ENCODE measurements at regions not wholly inside any gene's neighbourhood (a gene's known extent, or its start where the extent isn't known, plus 50 kb on each side); places are given as distances from the start of the nearest gene placed in this dataset.
A peak's percentile ranks its signal among the peaks of the same experiment; 100 is the strongest.

- TF ChIP-seq ATF7 (IDR thresholded peaks at IDR 0.05) (peak; percentile 75; the same call in 1 of the 2 replicates), CREB3 (tag; conservative IDR thresholded peaks at IDR 0.05; ENCODE audit: low read depth) (no peak), ETS2 (tag; IDR thresholded peaks at IDR 0.05; ENCODE audit: borderline replicate concordance, poor library complexity, severe bottlenecking) (no peak), JUND (IDR thresholded peaks at IDR 0.05; ENCODE audit: borderline replicate concordance, low read depth, low read length) (0 out of 2 replicates have a peak, but pooled peaks have one; percentile 46), JUND (tag; IDR thresholded peaks at IDR 0.05; ENCODE audit: borderline replicate concordance, low read depth, low read length) (peak; percentile 19; the same call in 1 of the 3 replicates), BCL6 (CRISPR knock-in tag; IDR thresholded peaks at IDR 0.05) (no peak), TCF15 (CRISPR knock-in tag; IDR thresholded peaks at IDR 0.05) (no peak), FOXJ3 (CRISPR knock-in tag; IDR thresholded peaks at IDR 0.05) (no peak), C11orf30 (IDR thresholded peaks at IDR 0.05; ENCODE audit: low read depth) (no peak), RAD21 (CRISPR knock-in tag; conservative IDR thresholded peaks at IDR 0.05 in 1 of 2, IDR thresholded peaks at IDR 0.05 in 1 of 2) (peak; percentile 47 to 66), ZNF511 (CRISPR knock-in tag; IDR thresholded peaks at IDR 0.05) (no peak), NFXL1 (CRISPR knock-in tag; IDR thresholded peaks at IDR 0.05) (no peak), GATA2 (CRISPR knock-in tag; IDR thresholded peaks at IDR 0.05) (no peak), RBM14 (IDR thresholded peaks at IDR 0.05; ENCODE audit: borderline replicate concordance, insufficient read depth, low read depth, low read length) (no peak), ZNF609 (CRISPR knock-in tag; IDR thresholded peaks at IDR 0.05; ENCODE audit: borderline replicate concordance) (no peak), ZNF766 (CRISPR knock-in tag; conservative IDR thresholded peaks at IDR 0.05) (no peak), NR1H2 (CRISPR knock-in tag; IDR thresholded peaks at IDR 0.05) (no peak), PHF20 (IDR thresholded peaks at IDR 0.05; ENCODE audit: partially characterized antibody) (no peak), ZNF175 (CRISPR knock-in tag; IDR thresholded peaks at IDR 0.05; ENCODE audit: low read depth) (no peak), ATF2 (CRISPR knock-in tag; IDR thresholded peaks at IDR 0.05) (no peak)
These were observed 336.7 kb upstream of the IGF1R start (continued) for GRCh38 chr15:98311566-98312188.
